Ovary (tissue), 3 donors: ENCODE measurements at regions not wholly inside any gene's neighbourhood (a gene's known extent, or its start where the extent isn't known, plus 50 kb on each side); places are given as distances from the start of the nearest gene placed in this dataset.

ENCODE experiments used
- EP300 ChIP-seq: sonication (generic); formaldehyde crosslinking; IDR thresholded peaks from one replicate; pipeline ENCODE4 v1.6.1; 2017; ENCODE audit warnings: antibody characterized with exemption
- POLR2A ChIP-seq: fragments of 450-650 bp; IDR thresholded peaks from one replicate; pipeline ENCODE4 v1.6.1; 2017; ENCODE audit warnings: antibody characterized with exemption, mild to moderate bottlenecking, moderate library complexity
- TF ChIP-seq, protein P1 (sequence below), 3 donors: fragments of 450-650 bp in 2 of 3; fragments of 200-600 bp in 1 of 3; IDR thresholded peaks; one replicate each; pipeline versions ENCODE4 v1.5.1 to v1.8.0; 2016 to 2022; ENCODE audit warnings: antibody characterized with exemption in 3 of 3, mild to moderate bottlenecking in 1 of 3
- donor health status: DM: no; HTN: no; CAD: no.

DNA sequence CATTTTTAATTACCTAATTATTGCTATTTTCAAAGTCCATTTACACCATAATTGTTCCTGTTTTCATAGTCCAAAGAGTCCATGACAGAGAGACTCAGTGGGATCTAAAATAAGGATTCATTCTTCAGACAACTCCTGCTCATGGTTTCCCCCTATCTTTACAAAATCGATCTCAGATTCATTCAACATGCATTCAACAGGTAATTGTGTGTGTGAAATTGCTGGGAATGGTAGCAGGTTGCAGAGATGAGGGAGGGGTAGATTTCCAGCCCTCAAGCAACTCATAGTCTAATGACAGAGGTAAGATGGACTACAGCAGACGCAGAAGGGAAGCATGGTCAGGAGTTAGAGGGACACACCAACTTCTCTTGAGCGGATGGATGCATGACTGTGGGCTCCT lies 138.1 kb downstream of the TSHZ3 start:
- TF ChIP-seq, protein P1, sequence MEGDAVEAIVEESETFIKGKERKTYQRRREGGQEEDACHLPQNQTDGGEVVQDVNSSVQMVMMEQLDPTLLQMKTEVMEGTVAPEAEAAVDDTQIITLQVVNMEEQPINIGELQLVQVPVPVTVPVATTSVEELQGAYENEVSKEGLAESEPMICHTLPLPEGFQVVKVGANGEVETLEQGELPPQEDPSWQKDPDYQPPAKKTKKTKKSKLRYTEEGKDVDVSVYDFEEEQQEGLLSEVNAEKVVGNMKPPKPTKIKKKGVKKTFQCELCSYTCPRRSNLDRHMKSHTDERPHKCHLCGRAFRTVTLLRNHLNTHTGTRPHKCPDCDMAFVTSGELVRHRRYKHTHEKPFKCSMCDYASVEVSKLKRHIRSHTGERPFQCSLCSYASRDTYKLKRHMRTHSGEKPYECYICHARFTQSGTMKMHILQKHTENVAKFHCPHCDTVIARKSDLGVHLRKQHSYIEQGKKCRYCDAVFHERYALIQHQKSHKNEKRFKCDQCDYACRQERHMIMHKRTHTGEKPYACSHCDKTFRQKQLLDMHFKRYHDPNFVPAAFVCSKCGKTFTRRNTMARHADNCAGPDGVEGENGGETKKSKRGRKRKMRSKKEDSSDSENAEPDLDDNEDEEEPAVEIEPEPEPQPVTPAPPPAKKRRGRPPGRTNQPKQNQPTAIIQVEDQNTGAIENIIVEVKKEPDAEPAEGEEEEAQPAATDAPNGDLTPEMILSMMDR (IDR thresholded peaks at IDR 0.05), result no peak
- no peak for TF ChIP-seq POLR2A
- no peak for TF ChIP-seq EP300
